Caco-2 (cell line): ENCODE measurements at regions not wholly inside any gene's neighbourhood (a gene's known extent, or its start where the extent isn't known, plus 50 kb on each side); places are given as distances from the start of the nearest gene placed in this dataset.

ENCODE experiments used
- BruUV-seq: library from RNA; stranded (reverse); fragments of 400-500 nt; replicated peaks from 2 replicates; lab custom pipeline; 2021; lab: Mats Ljungman, UMichigan
- CTCF ChIA-PET: fragments of 300-600 bp; sonication (Branson Sonifier 250); formaldehyde crosslinking; loops from one replicate; lab custom pipeline; 2022; ENCODE audit warnings: antibody characterized with exemption; lab: Charles Lee
- POLR2A ChIA-PET: fragments of 300-600 bp; sonication (Branson Sonifier 250); formaldehyde crosslinking; loops from one replicate; lab custom pipeline; 2022; ENCODE audit warnings: antibody characterized with exemption; lab: Charles Lee
- DNase-seq, 2 experiments: peaks; one replicate each; pipeline versions ENCODE4 v3.0.0 to v3.0.0-alpha.2; 2020 to 2022
- H3K27me3 ChIP-seq: replicated peaks from 2 replicates; pipeline ENCODE4 v1.6.0; 2011; ENCODE audit warnings: low read length; ENCODE audit not compliant: control insufficient read depth, insufficient read depth
- H3K36me3 ChIP-seq: 2 replicates; pipeline ENCODE4 v1.5.1; 2011; ENCODE audit warnings: low read length; ENCODE audit not compliant: control insufficient read depth, insufficient read depth
- H3K4me1 ChIP-seq: fragments of 250-450 bp; sonication (Bioruptor Pico); 2 replicates; pipeline ENCODE4 v1.5.1; 2020; ENCODE audit warnings: mild to moderate bottlenecking
- H3K4me3 ChIP-seq: 2 replicates; pipeline ENCODE4 v1.5.1; 2011; ENCODE audit warnings: low read depth, mild to moderate bottlenecking, control low read depth, low read length
- H3K9me3 ChIP-seq: fragments of 250-450 bp; sonication (Bioruptor Pico); 2 replicates; pipeline ENCODE4 v1.5.1; 2020; ENCODE audit warnings: mild to moderate bottlenecking, moderate library complexity
- H3K27ac Mint-ChIP-seq: one replicate; pipeline ENCODE4 v1.8.0; 2022; ENCODE audit warnings: mixed read lengths; ENCODE audit not compliant: unreplicated experiment
- H3K27me3 Mint-ChIP-seq: one replicate; pipeline ENCODE4 v1.8.0; 2022; ENCODE audit warnings: mixed read lengths; ENCODE audit not compliant: insufficient read depth, unreplicated experiment
- H3K36me3 Mint-ChIP-seq: one replicate; pipeline ENCODE4 v1.8.0; 2022; ENCODE audit warnings: mild to moderate bottlenecking, mixed read lengths; ENCODE audit not compliant: insufficient read depth, unreplicated experiment
- H3K4me1 Mint-ChIP-seq: one replicate; pipeline ENCODE4 v1.8.0; 2022; ENCODE audit warnings: low read depth, mixed read lengths; ENCODE audit not compliant: unreplicated experiment
- H3K4me3 Mint-ChIP-seq: one replicate; pipeline ENCODE4 v1.8.0; 2022; ENCODE audit warnings: mild to moderate bottlenecking, moderate library complexity, mixed read lengths; ENCODE audit not compliant: unreplicated experiment
- H3K9me3 Mint-ChIP-seq: one replicate; pipeline ENCODE4 v1.8.0; 2022; ENCODE audit warnings: mixed read lengths; ENCODE audit not compliant: unreplicated experiment
- intact Hi-C: fragments of 100-400 bp; cut with micrococcal nuclease; formaldehyde crosslinking; loops from one replicate; pipeline ENCODE4 v1.10.0; 2022; ENCODE audit not compliant: unreplicated experiment
- TF ChIP-seq, protein P1 (sequence below), 2 experiments: fragments of 200-600 bp in 1 of 2; IDR thresholded peaks; 1 replicate in 1 of 2; 2 replicates in 1 of 2; pipeline versions ENCODE4 v1.5.1 to v1.8.0; 2011 to 2022; ENCODE audit warnings: antibody characterized with exemption in 1 of 2, control low read depth in 1 of 2, inconsistent platforms in 1 of 2, low read depth in 1 of 2, low read length in 1 of 2, mild to moderate bottlenecking in 1 of 2, moderate library complexity in 1 of 2; ENCODE audit not compliant: insufficient read depth in 1 of 2, severe bottlenecking in 1 of 2, unreplicated experiment in 1 of 2

DNA sequence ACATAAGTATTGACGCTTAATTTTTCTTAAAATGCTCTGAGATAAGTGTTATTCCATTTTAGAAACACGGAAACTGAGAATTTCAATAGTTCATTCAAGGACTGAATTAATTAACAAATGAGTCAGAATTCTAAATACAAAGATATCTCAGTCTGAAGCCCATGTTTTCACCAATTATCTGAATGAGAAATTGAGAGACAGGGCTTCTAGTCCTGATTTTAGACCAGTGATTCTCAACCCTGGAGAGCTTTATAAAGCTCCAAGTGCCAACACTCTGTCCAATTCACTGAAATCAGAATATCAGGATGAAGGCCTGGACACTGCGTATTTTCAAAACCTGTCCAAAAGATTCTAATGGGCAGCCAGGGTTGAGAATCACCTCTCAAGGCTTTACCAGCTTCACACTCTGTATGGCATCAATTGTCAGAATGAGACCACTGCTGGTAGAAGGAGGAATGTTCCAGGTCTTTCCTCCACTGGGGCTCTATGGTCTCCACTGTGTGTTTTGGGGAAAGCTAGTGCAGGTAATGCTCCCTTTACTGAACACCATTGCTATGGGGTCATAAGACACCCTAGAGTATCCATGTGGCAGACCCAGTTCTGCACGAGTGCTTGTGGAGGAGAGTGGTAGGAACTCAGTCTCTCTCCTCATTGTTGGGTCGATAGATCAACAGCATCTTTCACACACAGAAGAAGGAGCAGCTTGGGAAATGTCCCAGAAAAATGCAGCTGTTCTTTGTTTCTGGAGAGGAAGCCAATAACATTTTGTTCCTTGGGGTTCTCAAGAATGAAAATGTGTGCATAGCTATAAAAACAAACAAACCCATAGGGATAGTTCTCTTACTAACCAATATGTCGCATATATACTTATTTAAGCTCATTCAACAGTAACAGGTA lies 99.7 kb upstream of the OSMR start:
- no TSS peak for BruUV-seq
- H3K4me3 ChIP-seq: no peak overlapping the region
- H3K27ac Mint-ChIP-seq: no peak overlapping the region
- H3K27me3 ChIP-seq: no peaks in the 10 kb centered on the region
- H3K4me1 ChIP-seq: no peaks in the 10 kb centered on the region
- no peaks in the 10 kb centered on the region for H3K36me3 ChIP-seq
- H3K36me3 Mint-ChIP-seq: no peaks in the 10 kb centered on the region
- H3K4me1 Mint-ChIP-seq: no peaks in the 10 kb centered on the region
- intact Hi-C loops: no loop called here
- H3K9me3 ChIP-seq: peaks cover 5% of the 10 kb centered on the region; the same call in 1 of the 2 replicates
- POLR2A ChIA-PET: no interaction called here
- no peaks in the 10 kb centered on the region for H3K27me3 Mint-ChIP-seq
- H3K9me3 Mint-ChIP-seq: peaks cover 18% of the 10 kb centered on the region
- CTCF ChIA-PET: no interaction called here
- DNase-seq: no peak
- TF ChIP-seq, protein P1, sequence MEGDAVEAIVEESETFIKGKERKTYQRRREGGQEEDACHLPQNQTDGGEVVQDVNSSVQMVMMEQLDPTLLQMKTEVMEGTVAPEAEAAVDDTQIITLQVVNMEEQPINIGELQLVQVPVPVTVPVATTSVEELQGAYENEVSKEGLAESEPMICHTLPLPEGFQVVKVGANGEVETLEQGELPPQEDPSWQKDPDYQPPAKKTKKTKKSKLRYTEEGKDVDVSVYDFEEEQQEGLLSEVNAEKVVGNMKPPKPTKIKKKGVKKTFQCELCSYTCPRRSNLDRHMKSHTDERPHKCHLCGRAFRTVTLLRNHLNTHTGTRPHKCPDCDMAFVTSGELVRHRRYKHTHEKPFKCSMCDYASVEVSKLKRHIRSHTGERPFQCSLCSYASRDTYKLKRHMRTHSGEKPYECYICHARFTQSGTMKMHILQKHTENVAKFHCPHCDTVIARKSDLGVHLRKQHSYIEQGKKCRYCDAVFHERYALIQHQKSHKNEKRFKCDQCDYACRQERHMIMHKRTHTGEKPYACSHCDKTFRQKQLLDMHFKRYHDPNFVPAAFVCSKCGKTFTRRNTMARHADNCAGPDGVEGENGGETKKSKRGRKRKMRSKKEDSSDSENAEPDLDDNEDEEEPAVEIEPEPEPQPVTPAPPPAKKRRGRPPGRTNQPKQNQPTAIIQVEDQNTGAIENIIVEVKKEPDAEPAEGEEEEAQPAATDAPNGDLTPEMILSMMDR (IDR thresholded peaks at IDR 0.05; ENCODE audit: insufficient read depth in 1 of 2, low read depth in 1 of 2, low read length in 1 of 2, severe bottlenecking in 1 of 2, unreplicated experiment in 1 of 2): no peak
- no peak overlapping the region for H3K4me3 Mint-ChIP-seq

DNA sequence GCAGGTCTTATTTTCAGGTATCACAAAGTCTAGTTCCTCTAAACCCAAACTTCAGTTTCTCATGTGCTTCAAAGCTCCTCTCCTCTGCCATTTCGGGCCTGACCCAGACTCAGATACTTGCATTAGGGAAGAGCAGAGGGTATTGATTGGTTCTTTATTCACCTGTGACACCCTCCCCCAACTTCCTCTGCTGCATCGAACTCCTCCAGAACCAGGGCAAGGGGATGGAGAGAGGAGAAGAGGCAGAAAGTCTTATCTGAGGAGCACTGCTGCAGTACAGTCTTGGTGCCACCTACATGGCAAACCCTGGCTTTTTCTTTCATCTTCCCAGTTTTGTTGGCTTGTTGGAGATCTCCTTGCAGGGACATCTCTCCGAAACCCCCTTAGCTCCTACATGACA lies 96.0 kb upstream of the OSMR start:
- H3K4me3 Mint-ChIP-seq: no peak overlapping the region
- TF ChIP-seq, protein P1 (IDR thresholded peaks at IDR 0.05; ENCODE audit: insufficient read depth in 1 of 2, low read depth in 1 of 2, low read length in 1 of 2, severe bottlenecking in 1 of 2, unreplicated experiment in 1 of 2): no peak
- no peak overlapping the region for H3K4me3 ChIP-seq
- no peaks in the 10 kb centered on the region for H3K36me3 Mint-ChIP-seq
- H3K27ac Mint-ChIP-seq: no peak overlapping the region
- no peaks in the 10 kb centered on the region for H3K36me3 ChIP-seq
- ChIA-PET CTCF (no interaction called here), POLR2A (no interaction called here)
- no peaks in the 10 kb centered on the region for H3K9me3 Mint-ChIP-seq
- no peaks in the 10 kb centered on the region for H3K27me3 Mint-ChIP-seq
- no peaks in the 10 kb centered on the region for H3K27me3 ChIP-seq
- H3K4me1 ChIP-seq: no peaks in the 10 kb centered on the region
- H3K9me3 ChIP-seq: no peaks in the 10 kb centered on the region
- intact Hi-C loops: no loop called here
- no peaks in the 10 kb centered on the region for H3K4me1 Mint-ChIP-seq
- DNase-seq: no peak
- BruUV-seq: no TSS peak

DNA sequence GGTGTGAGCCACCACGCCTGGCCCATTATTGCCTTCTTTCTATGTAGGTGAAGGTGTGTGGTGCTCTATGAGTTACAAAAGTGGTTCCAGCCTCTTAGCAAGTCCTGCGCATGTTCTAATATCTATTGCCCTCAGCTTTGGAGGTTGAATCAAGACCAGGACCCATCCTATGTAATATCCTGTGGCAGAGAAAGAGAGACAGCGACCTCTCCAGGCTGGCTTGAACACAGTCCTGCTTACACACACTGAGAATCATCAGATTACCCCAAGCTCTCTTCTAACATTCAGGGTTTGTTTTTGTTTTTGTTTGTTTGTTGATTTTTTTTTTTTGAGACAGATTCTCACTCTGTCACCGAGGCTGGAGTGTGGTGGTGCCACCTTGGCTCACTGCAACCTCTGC lies 94.7 kb upstream of the OSMR start:
- BruUV-seq: no TSS peak

More for the DNA sequence above, 94.7 kb upstream of the OSMR start:
- H3K36me3 ChIP-seq: no peaks in the 10 kb centered on the region
- Mint-ChIP-seq H3K4me3 (no peak overlapping the region), H3K36me3 (no peaks in the 10 kb centered on the region), H3K27me3 (no peaks in the 10 kb centered on the region), H3K27ac (no peak overlapping the region), H3K4me1 (peaks cover 9% of the 10 kb centered on the region), H3K9me3 (no peaks in the 10 kb centered on the region)
- TF ChIP-seq, protein P1 (IDR thresholded peaks at IDR 0.05; ENCODE audit: insufficient read depth in 1 of 2, low read depth in 1 of 2, low read length in 1 of 2, severe bottlenecking in 1 of 2, unreplicated experiment in 1 of 2): no peak
- H3K4me3 ChIP-seq: no peak overlapping the region
- DNase-seq: no peak
- intact Hi-C loops: no loop called here
- H3K27me3 ChIP-seq: no peaks in the 10 kb centered on the region
- H3K9me3 ChIP-seq: no peaks in the 10 kb centered on the region
- CTCF ChIA-PET: interaction anchor here (2.7 kb wide), 1 partner anchor 309 kb away, joined by 16 read pairs; no protein-coding TSS in a partner anchor
- POLR2A ChIA-PET: no interaction called here
- H3K4me1 ChIP-seq: no peaks in the 10 kb centered on the region
